Upper lobe of right lung (tissue), 1 donor: ENCODE measurements at regions not wholly inside any gene's neighbourhood (a gene's known extent, or its start where the extent isn't known, plus 50 kb on each side); places are given as distances from the start of the nearest gene placed in this dataset.

Source experiments
- ATAC-seq: fragments of 200-7000 bp; cut with Tn5 transposase; one replicate; pipeline ENCODE4 v1.9.1; 2020; ENCODE audit warnings: mild to moderate bottlenecking, moderate library complexity
- DNase-seq: peaks from one replicate; pipeline ENCODE4 v3.0.0-alpha.2; 2020
- H3K27ac ChIP-seq: fragments of 200-600 bp; one replicate; pipeline ENCODE4 v1.8.0; 2022
- H3K27me3 ChIP-seq: fragments of 200-600 bp; one replicate; pipeline ENCODE4 v1.8.0; 2022; ENCODE audit warnings: mild to moderate bottlenecking
- H3K36me3 ChIP-seq: fragments of 200-600 bp; one replicate; pipeline ENCODE4 v1.8.0; 2022
- H3K4me1 ChIP-seq: fragments of 200-600 bp; one replicate; pipeline ENCODE4 v1.8.0; 2022
- H3K4me3 ChIP-seq: fragments of 200-600 bp; one replicate; pipeline ENCODE4 v1.8.0; 2022; ENCODE audit warnings: mild to moderate bottlenecking
- H3K9me3 ChIP-seq: fragments of 200-600 bp; one replicate; pipeline ENCODE4 v1.8.0; 2022
- intact Hi-C: fragments of 100-400 bp; cut with DNase I; formaldehyde crosslinking; loops from one replicate; pipeline ENCODE4 v1.11.0; 2022
- TF ChIP-seq, protein P1 (sequence below): fragments of 200-600 bp; IDR thresholded peaks from one replicate; pipeline ENCODE4 v1.8.0; 2022; ENCODE audit warnings: antibody characterized with exemption
- donor health status: DM: no; HTN: yes; CAD: no; lungs with severe emphysema.

GRCh38 chr18:35826477-35826876 is 146.0 kb upstream of the RMP24 start:
- Histone ChIP-seq H3K4me1 (peaks cover 3% of the 10 kb centered on the region), H3K9me3 (no peaks in the 10 kb centered on the region), H3K36me3 (no peaks in the 10 kb centered on the region), H3K27me3 (no peaks in the 10 kb centered on the region), H3K4me3 (no peak overlapping the region), H3K27ac (no peak overlapping the region)
- no peak for ATAC-seq
- no peak for DNase-seq
- intact Hi-C loops, result no loop called here
- TF ChIP-seq, protein P1, sequence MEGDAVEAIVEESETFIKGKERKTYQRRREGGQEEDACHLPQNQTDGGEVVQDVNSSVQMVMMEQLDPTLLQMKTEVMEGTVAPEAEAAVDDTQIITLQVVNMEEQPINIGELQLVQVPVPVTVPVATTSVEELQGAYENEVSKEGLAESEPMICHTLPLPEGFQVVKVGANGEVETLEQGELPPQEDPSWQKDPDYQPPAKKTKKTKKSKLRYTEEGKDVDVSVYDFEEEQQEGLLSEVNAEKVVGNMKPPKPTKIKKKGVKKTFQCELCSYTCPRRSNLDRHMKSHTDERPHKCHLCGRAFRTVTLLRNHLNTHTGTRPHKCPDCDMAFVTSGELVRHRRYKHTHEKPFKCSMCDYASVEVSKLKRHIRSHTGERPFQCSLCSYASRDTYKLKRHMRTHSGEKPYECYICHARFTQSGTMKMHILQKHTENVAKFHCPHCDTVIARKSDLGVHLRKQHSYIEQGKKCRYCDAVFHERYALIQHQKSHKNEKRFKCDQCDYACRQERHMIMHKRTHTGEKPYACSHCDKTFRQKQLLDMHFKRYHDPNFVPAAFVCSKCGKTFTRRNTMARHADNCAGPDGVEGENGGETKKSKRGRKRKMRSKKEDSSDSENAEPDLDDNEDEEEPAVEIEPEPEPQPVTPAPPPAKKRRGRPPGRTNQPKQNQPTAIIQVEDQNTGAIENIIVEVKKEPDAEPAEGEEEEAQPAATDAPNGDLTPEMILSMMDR, result no peak

DNA sequence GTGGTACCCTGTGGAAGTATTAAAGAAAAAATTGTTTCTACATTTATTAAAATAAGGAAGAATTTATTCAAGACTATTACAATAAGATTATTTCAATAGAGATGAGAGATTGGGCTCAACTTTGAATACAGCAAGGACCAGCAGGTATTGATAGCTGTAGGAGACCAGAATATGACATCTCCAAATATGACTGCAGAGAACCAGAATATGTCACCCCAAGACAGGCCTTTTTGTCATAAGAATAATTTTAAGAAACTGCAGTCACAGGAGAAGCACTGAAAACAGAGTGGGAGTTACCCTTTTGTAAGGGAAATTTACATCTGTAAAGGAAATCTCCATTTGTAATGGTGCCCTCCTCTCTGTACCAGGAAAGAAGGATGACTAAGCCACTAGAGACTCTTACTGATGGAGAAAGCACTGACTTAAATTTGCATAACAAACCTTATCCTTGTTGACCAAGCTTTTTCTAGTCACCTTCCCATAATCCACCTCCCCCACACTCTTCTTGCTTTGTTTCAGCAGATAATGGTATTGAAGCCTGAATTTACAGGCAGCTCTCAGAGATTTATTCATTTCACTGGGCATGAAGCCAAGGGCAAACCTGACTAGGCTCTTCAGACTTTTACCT is 145.1 kb upstream of the RMP24 start:
- H3K27me3 ChIP-seq, result no peaks in the 10 kb centered on the region
- TF ChIP-seq, protein P1, result no peak
- peaks cover under 1% of the 10 kb centered on the region for H3K4me1 ChIP-seq
- intact Hi-C loops, result no loop called here
- DNase-seq, result no peak
- H3K36me3 ChIP-seq, result no peaks in the 10 kb centered on the region
- H3K27ac ChIP-seq, result no peak overlapping the region
- no peak for ATAC-seq
- peaks cover 6% of the 10 kb centered on the region for H3K9me3 ChIP-seq
- no peak overlapping the region for H3K4me3 ChIP-seq

DNA sequence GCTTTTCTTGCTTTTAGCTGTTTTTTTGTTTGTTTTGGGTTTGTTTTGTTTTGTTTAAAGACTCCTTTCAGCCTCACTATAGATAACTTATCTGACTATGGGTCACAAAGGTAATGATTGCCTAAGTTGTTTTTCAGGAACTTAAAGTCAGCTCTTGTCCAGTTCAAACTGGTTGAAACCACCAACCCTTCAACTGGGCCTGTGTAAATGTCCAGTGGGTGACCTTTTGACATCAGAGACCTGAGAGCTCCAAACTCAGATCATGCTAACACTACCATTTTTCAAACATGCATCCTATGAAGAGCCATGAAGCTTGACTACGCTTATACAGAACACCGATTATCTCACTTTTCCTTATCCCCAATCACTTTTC is 144.6 kb upstream of the RMP24 start:
- intact Hi-C loops, result no loop called here
- H3K4me3 ChIP-seq, result no peak overlapping the region
- no peaks in the 10 kb centered on the region for H3K36me3 ChIP-seq
- no peak for DNase-seq
- H3K4me1 ChIP-seq, result no peaks in the 10 kb centered on the region
- no peaks in the 10 kb centered on the region for H3K27me3 ChIP-seq
- no peak overlapping the region for H3K27ac ChIP-seq
- TF ChIP-seq, protein P1, result no peak
- ATAC-seq, result no peak
- H3K9me3 ChIP-seq, result peaks cover 6% of the 10 kb centered on the region

- Histone ChIP-seq H3K9me3 (peaks cover 6% of the 10 kb centered on the region), H3K27ac (no peak overlapping the region), H3K4me3 (no peak overlapping the region), H3K4me1 (no peaks in the 10 kb centered on the region), H3K27me3 (no peaks in the 10 kb centered on the region), H3K36me3 (no peaks in the 10 kb centered on the region)
- ATAC-seq (no peak), DNase-seq (no peak)
- TF ChIP-seq, protein P1, result no peak
- intact Hi-C loops, result no loop called here
These were observed 143.9 kb upstream of the RMP24 start for GRCh38 chr18:35828591-35828990.

DNA sequence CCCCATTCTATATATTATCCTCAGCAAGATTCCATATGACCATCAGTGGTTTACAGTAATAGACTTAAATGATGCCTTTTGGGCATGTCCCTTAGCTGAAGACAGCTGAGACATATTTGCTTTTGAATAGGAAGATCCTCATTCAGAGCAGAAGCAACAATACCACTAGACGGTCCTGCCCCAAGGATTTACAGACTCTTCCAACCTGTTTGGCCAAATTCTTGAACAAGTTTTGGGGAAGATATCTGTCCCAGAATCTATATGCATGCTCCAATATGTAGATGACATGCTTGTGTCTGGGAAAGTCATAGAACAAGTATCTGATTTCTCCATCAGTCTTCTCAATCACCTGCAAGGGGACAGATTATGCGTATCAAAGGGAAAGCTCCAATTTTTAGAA is 137.1 kb upstream of the RMP24 start:
- TF ChIP-seq, protein P1, result no peak
- Histone ChIP-seq H3K27ac (no peak overlapping the region), H3K9me3 (peaks cover 6% of the 10 kb centered on the region), H3K27me3 (no peaks in the 10 kb centered on the region), H3K4me1 (no peaks in the 10 kb centered on the region), H3K36me3 (no peaks in the 10 kb centered on the region), H3K4me3 (no peak overlapping the region)
- no peak for ATAC-seq
- intact Hi-C loops, result no loop called here
- DNase-seq, result no peak

GRCh38 chr18:35835833-35836232 is 136.6 kb upstream of the RMP24 start:
- peaks cover 6% of the 10 kb centered on the region for H3K9me3 ChIP-seq
- no peak overlapping the region for H3K27ac ChIP-seq
- no peaks in the 10 kb centered on the region for H3K4me1 ChIP-seq
- no peak overlapping the region for H3K4me3 ChIP-seq
- no peak for DNase-seq
- peak; percentile 75 for ATAC-seq
- H3K27me3 ChIP-seq, result no peaks in the 10 kb centered on the region
- TF ChIP-seq, protein P1, result no peak
- no peaks in the 10 kb centered on the region for H3K36me3 ChIP-seq
- intact Hi-C loops, result no loop called here
